Heart left ventricle (tissue), 16 donors: ENCODE measurements at regions not wholly inside any gene's neighbourhood (a gene's known extent, or its start where the extent isn't known, plus 50 kb on each side); places are given as distances from the start of the nearest gene placed in this dataset.
"Not testable (repeated sequence)": the region's sequence is repeated elsewhere in the genome, so short reads cannot be mapped to it uniquely, and the experiment has no call there.

Source experiments
- ATAC-seq, 4 donors: fragments of 200-7000 bp; cut with Tn5 transposase; one replicate each; pipeline ENCODE4 v1.9.1; 2020 to 2022; ENCODE audit warnings: moderate library complexity in 4 of 4, mild to moderate bottlenecking in 3 of 4, moderate number of reproducible peaks in 1 of 4
- DNase-seq, 5 donors: peaks; one replicate each; pipeline ENCODE4 v3.0.0-alpha.2; 2020
- H3K27ac ChIP-seq, 12 donors: fragments of 200-600 bp; sonication (generic) in 4 of 12; one replicate each; pipeline versions ENCODE4 v1.5.0 to v1.8.0; 2016 to 2022; ENCODE audit warnings: mild to moderate bottlenecking in 2 of 12
- H3K27me3 ChIP-seq, 9 donors: fragments of 200-600 bp; sonication (generic) in 2 of 9; one replicate each; pipeline versions ENCODE4 v1.5.1 to v1.8.0; 2016 to 2022; ENCODE audit warnings: mild to moderate bottlenecking in 3 of 9
- H3K36me3 ChIP-seq, 9 donors: fragments of 200-600 bp; sonication (generic) in 2 of 9; one replicate each; pipeline versions ENCODE4 v1.5.0 to v1.8.0; 2018 to 2022; ENCODE audit warnings: mild to moderate bottlenecking in 2 of 9
- H3K4me1 ChIP-seq, 12 donors: fragments of 200-600 bp; sonication (generic) in 4 of 12; one replicate each; pipeline versions ENCODE4 v1.5.0 to v1.8.0; 2016 to 2022; ENCODE audit warnings: mild to moderate bottlenecking in 3 of 12
- H3K4me3 ChIP-seq, 12 donors: fragments of 200-600 bp; sonication (generic) in 4 of 12; one replicate each; pipeline versions ENCODE4 v1.5.0 to v1.8.0; 2017 to 2022; ENCODE audit warnings: mild to moderate bottlenecking in 9 of 12, moderate library complexity in 4 of 12
- H3K9me3 ChIP-seq, 12 donors: fragments of 200-600 bp; sonication (generic) in 4 of 12; one replicate each; pipeline versions ENCODE4 v1.5.0 to v1.8.0; 2016 to 2022; ENCODE audit warnings: mild to moderate bottlenecking in 1 of 12
- CTCF ChIP-seq, 12 donors: fragments of 200-600 bp; sonication (generic) in 4 of 12; IDR thresholded peaks; one replicate each; pipeline versions ENCODE4 v1.5.0 to v1.8.0; 2018 to 2022; ENCODE audit warnings: antibody characterized with exemption in 12 of 12, mild to moderate bottlenecking in 5 of 12
- POLR2A ChIP-seq, 2 donors: fragments of 450-650 bp; IDR thresholded peaks; one replicate each; pipeline ENCODE4 v1.6.1; 2017; ENCODE audit warnings: antibody characterized with exemption in 2 of 2, mild to moderate bottlenecking in 2 of 2, moderate library complexity in 2 of 2
- WGBS, 4 donors: extraction: QIAGEN DNeasy Blood & Tissue Kit in 2 of 4; methylation state at CpG; one replicate each; pipeline versions ENCODE4 v1.1.5 to v1.1.7; 2013 to 2018; 5-methylcytosine and 5-hydroxymethylcytosine counted together
- intact Hi-C, 10 donors: fragments of 100-400 bp; cut with DNase I; formaldehyde crosslinking; loops; one replicate each; pipeline versions ENCODE4 v1.11.1 to v1.14.2; 2022
- donor health status: ischemic (EF 13 %, LVEDD 7.1; RV severe dilation, severe dysfunction).
- donor health status: healthy with polysubstance abuse.
- donor health status: DM: no; HTN: yes; CAD: no.
- donor health status: DM: no; HTN: no; CAD: no.
- donor health status: ischemic (EF 25% LVEDD 6.9; RV normal size, moderate dysfunction).
- donor health status: ischemic (EF 25% LVEDD 5.7; RV mildly dilated, moderate dysfunction).
- donor health status: healthy.
- donor health status: DM: yes; HTN: yes; CAD: no.
- donor health status: ischemic (EF 35%, LVEDD 5.7; RV mildly dilated, moderate dysfunction).
- donor health status: nonischemic (EF 11% LVEDD 7.7; RV severe dilation, severe dysfunction).
- donor health status: DM: yes; HTN: yes; CAD: no.
- donor health status: PGD.
- donor health status: ischemic (EF 29% LVEDD 5.4; RV normal size, mild dysfunction).
- donor health status: nonischemic (EF 23%, LVEDD 6.1; RV moderate dilation, normal function).

DNA sequence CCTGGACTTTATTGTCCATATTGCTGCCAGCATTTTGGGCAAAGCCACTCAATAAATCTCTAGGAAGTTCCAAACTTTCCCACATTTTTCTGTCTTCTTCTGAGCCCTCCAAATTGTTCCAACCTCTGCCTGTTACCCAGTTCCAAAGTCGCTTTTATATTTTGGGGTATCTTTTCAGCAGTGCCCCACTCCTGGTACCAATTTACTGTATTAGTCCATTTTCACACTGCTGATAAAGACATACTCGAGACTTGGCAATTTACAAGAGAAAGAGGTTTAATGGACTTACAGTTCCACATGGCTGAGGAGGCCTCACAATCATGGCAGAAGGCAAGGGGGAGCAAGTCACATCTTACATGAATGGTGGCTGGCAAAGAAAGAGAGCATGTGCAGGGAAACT lies 53.4 kb downstream of the AHSP start:
- H3K4me3 ChIP-seq, intact Hi-C loops, ATAC-seq, DNase-seq, H3K27me3 ChIP-seq, H3K27ac ChIP-seq, H3K4me1 ChIP-seq, H3K36me3 ChIP-seq: not testable (repeated sequence)
- H3K9me3 ChIP-seq: peaks cover 0 to 40% (median 15%) of the 10 kb centered on the region in 12 donors
- WGBS, 4 donors: 48 to 64% (median 53%) methylated on average over 2 of the region's 2 CpGs

- H3K4me3 ChIP-seq, intact Hi-C loops, H3K4me1 ChIP-seq, H3K27ac ChIP-seq, ATAC-seq, DNase-seq, H3K27me3 ChIP-seq, H3K36me3 ChIP-seq: not testable (repeated sequence)
- 74 to 84% (median 78%) methylated on average over 9 of the region's 9 CpGs for WGBS, 4 donors
- peaks cover 0 to 95% (median 62%) of the 10 kb centered on the region in 12 donors for H3K9me3 ChIP-seq
Measured at GRCh38 chr16:31601737-31602384, 74.2 kb downstream of the AHSP start.

- no peaks in the 10 kb centered on the region for H3K36me3 ChIP-seq
- H3K27me3 ChIP-seq: peaks cover 0 to 4% (median 0%) of the 10 kb centered on the region in 9 donors
- ATAC-seq (no peak), DNase-seq (no peak)
- peaks cover 0 to 27% (median 9%) of the 10 kb centered on the region in 12 donors for H3K9me3 ChIP-seq
- no peaks in the 10 kb centered on the region for H3K4me1 ChIP-seq
- H3K27ac ChIP-seq: no peak overlapping the region
- no peak for TF ChIP-seq CTCF (IDR thresholded peaks at IDR 0.05)
- TF ChIP-seq POLR2A (IDR thresholded peaks at IDR 0.05): no peak
- no peak overlapping the region for H3K4me3 ChIP-seq
- intact Hi-C loops: no loop called here
Measured at GRCh38 chr16:31618130-31618529, 90.4 kb downstream of the AHSP start.

- WGBS, 4 donors: 84 to 89% (median 85%) methylated on average over 7 of the region's 7 CpGs
- H3K4me3 ChIP-seq: no peak overlapping the region
- peaks cover 0 to 3% (median 0%) of the 10 kb centered on the region in 9 donors for H3K27me3 ChIP-seq
- no peak for DNase-seq
- no peaks in the 10 kb centered on the region for H3K36me3 ChIP-seq
- H3K9me3 ChIP-seq: no peaks in the 10 kb centered on the region
- no peak overlapping the region for H3K27ac ChIP-seq
- TF ChIP-seq POLR2A (IDR thresholded peaks at IDR 0.05) (no peak), CTCF (IDR thresholded peaks at IDR 0.05) (no peak)
- no peaks in the 10 kb centered on the region for H3K4me1 ChIP-seq
- intact Hi-C loops: no loop called here
- no peak for ATAC-seq
Measured at GRCh38 chr16:31636433-31636832, 108.7 kb downstream of the AHSP start.

DNA sequence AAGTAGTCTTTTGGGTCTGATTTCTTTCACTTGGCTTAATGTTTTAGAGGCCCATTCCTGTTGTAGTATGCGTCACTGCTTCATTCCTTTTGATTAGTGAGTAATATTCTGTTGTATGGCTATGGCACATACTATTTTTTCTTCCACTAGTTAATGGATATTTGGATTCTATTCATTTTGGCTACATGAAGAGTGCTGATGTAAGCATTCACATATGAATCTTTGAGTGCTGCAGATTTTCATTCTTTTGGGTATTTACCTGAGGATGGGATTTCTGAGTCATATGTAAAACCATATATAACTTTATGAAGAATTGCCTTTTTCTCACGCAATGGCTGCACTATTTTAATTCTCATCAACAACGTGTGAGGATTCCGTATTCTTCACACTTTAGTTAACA lies 113.6 kb downstream of the AHSP start:
- Histone ChIP-seq H3K36me3 (no peaks in the 10 kb centered on the region), H3K4me1 (no peaks in the 10 kb centered on the region), H3K4me3 (no peak overlapping the region), H3K27me3 (peaks cover 0 to 8% (median 0%) of the 10 kb centered on the region in 9 donors), H3K27ac (no peak overlapping the region), H3K9me3 (no peaks in the 10 kb centered on the region)
- WGBS, 4 donors: 72 to 81% (median 77%) methylated on average over 4 of the region's 4 CpGs
- no peak for ATAC-seq
- no peak for DNase-seq
- TF ChIP-seq POLR2A (IDR thresholded peaks at IDR 0.05) (no peak), CTCF (IDR thresholded peaks at IDR 0.05) (no peak)
- intact Hi-C loops: no loop called here

DNA sequence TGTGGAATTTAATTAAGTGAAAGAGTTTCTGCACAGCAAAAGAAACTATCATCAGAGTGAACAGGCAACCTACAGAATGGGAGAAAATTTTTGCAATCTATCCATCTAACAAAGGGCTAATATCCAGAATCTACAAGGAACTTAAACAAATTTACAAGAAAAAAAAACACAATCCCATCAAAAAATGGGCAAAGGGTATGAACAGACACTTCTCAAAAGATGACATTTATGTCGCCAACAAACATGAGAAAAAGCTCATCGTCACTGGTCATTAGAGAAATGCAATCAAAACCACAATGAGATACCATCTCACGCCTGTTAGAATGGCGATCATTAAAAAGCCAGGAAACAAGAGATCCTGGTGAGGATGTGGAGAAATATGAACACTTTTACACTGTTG lies 128.0 kb downstream of the AHSP start:
- ATAC-seq, DNase-seq, H3K4me1 ChIP-seq, H3K36me3 ChIP-seq, H3K27me3 ChIP-seq, H3K4me3 ChIP-seq, H3K27ac ChIP-seq, intact Hi-C loops: not testable (repeated sequence)
- WGBS, 4 donors: 76 to 79% (median 78%) methylated on average over 4 of the region's 4 CpGs
- H3K9me3 ChIP-seq: peaks cover 0 to 18% (median 2%) of the 10 kb centered on the region in 12 donors
